HCT116 (cell line): ENCODE measurements at regions not wholly inside any gene's neighbourhood (a gene's known extent, or its start where the extent isn't known, plus 50 kb on each side); places are given as distances from the start of the nearest gene placed in this dataset.

ENCODE experiments used
- ATF3 ChIP-seq: IDR thresholded peaks from 2 replicates; pipeline ENCODE4 v1.6.1; 2012
- CTCF ChIP-seq, 3 experiments: fragments of 200-600 bp in 1 of 3; sonication (generic) in 1 of 3; IDR thresholded peaks in 2 of 3; conservative IDR thresholded peaks in 1 of 3; 2 replicates each; pipeline ENCODE4 v1.5.1; 2012 to 2017; ENCODE audit warnings: low read depth in 2 of 3, low read length in 2 of 3, antibody characterized with exemption in 1 of 3, borderline replicate concordance in 1 of 3, control low read depth in 1 of 3, mild to moderate bottlenecking in 1 of 3, mixed read lengths in 1 of 3, mixed run types in 1 of 3, moderate library complexity in 1 of 3; ENCODE audit not compliant: insufficient read depth in 1 of 3
- EZH2 ChIP-seq: fragments of 200-600 bp; sonication (generic); IDR thresholded peaks from 2 replicates; pipeline ENCODE4 v1.6.1; 2017; ENCODE audit warnings: antibody characterized with exemption, mixed run types
- JUND ChIP-seq: IDR thresholded peaks from 2 replicates; pipeline ENCODE4 v1.6.1; 2012
- MAX ChIP-seq: IDR thresholded peaks from 2 replicates; pipeline ENCODE4 v1.6.1; 2012
- POLR2A ChIP-seq: IDR thresholded peaks from 2 replicates; pipeline ENCODE4 v1.7.0; 2011; ENCODE audit warnings: borderline replicate concordance; ENCODE audit not compliant: insufficient read depth, insufficient read length; ENCODE audit errors: extremely low read depth
- POLR2AphosphoS5 ChIP-seq: IDR thresholded peaks from 2 replicates; pipeline ENCODE4 v1.6.1; 2011; ENCODE audit warnings: mild to moderate bottlenecking, low read depth, low read length, moderate library complexity
- RAD21 ChIP-seq: IDR thresholded peaks from 2 replicates; pipeline ENCODE4 v1.6.1; 2012; ENCODE audit warnings: low read depth, mild to moderate bottlenecking
- SRF ChIP-seq: IDR thresholded peaks from 2 replicates; pipeline ENCODE4 v1.6.1; 2012; ENCODE audit warnings: low read depth
- TCF7L2 ChIP-seq: IDR thresholded peaks from 2 replicates; pipeline ENCODE4 v1.7.0; 2011; ENCODE audit warnings: borderline replicate concordance, inconsistent platforms; ENCODE audit not compliant: insufficient read depth, insufficient read length; ENCODE audit errors: extremely low read depth

- no peak for TF ChIP-seq CTCF (IDR thresholded peaks at IDR 0.05 in 2 of 3, conservative IDR thresholded peaks at IDR 0.05 in 1 of 3; ENCODE audit: borderline replicate concordance in 1 of 3, insufficient read depth in 1 of 3, low read depth in 2 of 3, low read length in 2 of 3)
- TF ChIP-seq POLR2AphosphoS5: no peak
- no peak for TF ChIP-seq TCF7L2
- TF ChIP-seq EZH2: no peak
- no peak for TF ChIP-seq POLR2A
- no peak for TF ChIP-seq ATF3
- TF ChIP-seq SRF: no peak
- TF ChIP-seq JUND: no peak
- no peak for TF ChIP-seq MAX
- TF ChIP-seq RAD21: no peak
Observed at GRCh38 chr18:34094148-34094547, 130.6 kb downstream of the NOL4 start.
